H54 (cell line): ENCODE measurements at regions not wholly inside any gene's neighbourhood (a gene's known extent, or its start where the extent isn't known, plus 50 kb on each side); places are given as distances from the start of the nearest gene placed in this dataset.

ENCODE experiments used
- DNase-seq: peaks from one replicate; pipeline ENCODE4 v3.0.0; 2011; ENCODE audit warnings: low spot score, mixed read lengths; ENCODE audit not compliant: insufficient read length
- FAIRE-seq: peaks from 3 replicates; lab custom pipeline; 2011; peaks lifted over from hg19 to GRCh38; lab: Jason Lieb, UNC
- POLR2A ChIP-seq: IDR thresholded peaks from 2 replicates; pipeline ENCODE4 v1.6.1; 2011; ENCODE audit warnings: low read depth, mild to moderate bottlenecking, low read length

- no peak for DNase-seq
- no peak for TF ChIP-seq POLR2A
- no peak for FAIRE-seq
These were observed 1461.7 kb upstream of the ALCAM start for GRCh38 chr3:103904991-103905390.

DNA sequence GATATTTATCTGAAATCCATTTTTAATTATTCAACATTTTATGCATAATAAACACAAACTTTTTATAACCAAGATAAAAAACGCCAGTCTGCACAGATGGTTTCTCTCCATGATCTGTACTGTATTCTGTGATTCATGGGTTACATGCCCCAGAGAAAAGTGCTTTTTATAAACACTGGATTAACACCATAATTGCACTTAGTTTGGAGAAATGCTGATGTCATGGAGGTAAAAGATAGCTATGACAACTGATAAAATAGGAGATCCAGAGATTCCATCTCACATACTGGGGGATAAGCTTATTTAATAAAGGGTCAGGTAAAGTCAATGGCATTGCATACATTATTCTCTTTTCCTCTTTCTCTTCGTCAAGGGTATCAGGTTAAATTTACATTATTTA, 1460.4 kb upstream of the ALCAM start:
- no peak for DNase-seq
- no peak for TF ChIP-seq POLR2A
- no peak for FAIRE-seq

DNA sequence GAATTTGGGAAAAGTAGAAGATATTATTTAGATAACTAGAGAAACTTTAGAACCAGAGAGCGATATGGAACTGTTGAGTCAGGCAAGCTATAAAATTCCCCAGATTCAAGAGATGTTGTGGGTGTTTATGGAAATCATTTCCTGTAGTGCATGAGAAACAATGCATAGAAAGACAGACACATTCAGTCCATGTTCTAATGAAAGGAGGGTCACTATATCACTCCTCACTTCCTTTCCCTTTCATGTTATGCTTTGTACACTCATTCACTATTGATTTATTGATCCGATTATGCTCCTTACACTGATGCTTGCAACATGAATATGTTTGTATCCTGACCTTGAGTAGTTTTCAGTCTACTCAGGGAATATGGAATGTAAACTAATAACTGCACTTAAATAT, 1459.9 kb upstream of the ALCAM start:
- no peak for DNase-seq
- peak; percentile 33 for FAIRE-seq
- TF ChIP-seq POLR2A: no peak

- no peak for FAIRE-seq
- no peak for TF ChIP-seq POLR2A
- no peak for DNase-seq
These were observed 1459.1 kb upstream of the ALCAM start for GRCh38 chr3:103907567-103907966.

DNA sequence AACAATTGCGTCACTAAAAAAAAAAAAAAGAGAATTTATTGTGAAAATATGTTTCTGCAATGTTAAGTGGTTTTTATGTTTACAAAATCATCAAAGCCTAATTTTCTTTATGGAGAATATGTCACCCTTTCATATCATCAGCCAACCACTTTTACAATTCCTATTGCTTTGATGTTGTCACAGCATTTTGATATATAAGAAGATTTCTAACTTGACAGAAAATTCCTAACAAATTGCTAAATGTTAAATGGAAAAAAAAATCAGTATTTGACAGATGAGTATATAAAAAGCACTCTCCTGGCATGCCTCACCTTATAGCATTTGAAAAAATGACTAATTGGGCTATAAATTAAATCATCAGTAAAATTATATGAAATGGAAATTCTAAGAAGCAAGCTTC, 1457.3 kb upstream of the ALCAM start:
- DNase-seq: no peak
- no peak for FAIRE-seq
- TF ChIP-seq POLR2A: no peak

GRCh38 chr3:103918336-103918735, 1448.4 kb upstream of the ALCAM start:
- no peak for TF ChIP-seq POLR2A
- DNase-seq (no peak), FAIRE-seq (no peak)

DNA sequence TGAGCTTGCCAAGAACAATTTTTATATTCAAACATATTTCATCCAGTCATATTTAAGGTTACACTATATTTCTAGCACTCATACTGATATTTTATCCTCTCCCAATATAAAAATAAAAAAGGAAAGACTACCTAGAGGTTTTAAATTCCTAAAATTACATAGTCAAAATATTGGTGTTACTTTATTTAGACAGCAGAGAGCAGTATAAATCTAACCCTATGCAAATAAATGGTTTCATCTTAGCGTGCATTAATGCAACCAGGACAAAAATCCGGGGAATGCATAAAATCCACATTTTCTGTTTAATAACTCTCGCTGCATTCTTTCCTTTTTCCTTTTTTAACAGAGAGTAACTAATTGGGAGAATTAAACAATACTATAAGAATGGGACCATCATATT, 1447.4 kb upstream of the ALCAM start:
- FAIRE-seq (no peak), DNase-seq (no peak)
- TF ChIP-seq POLR2A: no peak

- DNase-seq (no peak), FAIRE-seq (no peak)
- no peak for TF ChIP-seq POLR2A
These were observed 1442.8 kb upstream of the ALCAM start for GRCh38 chr3:103923907-103924306.

GRCh38 chr3:103924544-103924943, 1442.2 kb upstream of the ALCAM start:
- no peak for TF ChIP-seq POLR2A
- DNase-seq (no peak), FAIRE-seq (no peak)

DNA sequence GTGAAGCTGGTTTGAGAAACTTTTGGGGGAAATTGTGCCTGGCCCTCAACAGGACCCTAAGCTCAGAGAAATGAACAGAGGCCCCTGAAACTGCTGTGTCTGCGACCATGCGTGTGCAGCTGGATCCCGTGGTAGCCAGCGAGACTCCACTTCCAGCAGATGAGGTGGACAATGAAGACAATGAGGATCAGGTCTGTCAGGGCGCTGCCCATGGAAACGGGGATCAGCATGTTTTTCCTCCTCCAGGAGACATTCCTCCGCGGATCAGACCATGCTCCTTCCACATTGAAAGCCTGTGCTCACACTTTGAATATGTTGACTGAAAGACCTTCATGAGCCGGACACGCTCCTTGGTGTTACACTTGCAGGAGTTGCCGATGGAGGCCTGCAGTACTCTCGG, 1439.8 kb upstream of the ALCAM start:
- no peak for DNase-seq

DNA sequence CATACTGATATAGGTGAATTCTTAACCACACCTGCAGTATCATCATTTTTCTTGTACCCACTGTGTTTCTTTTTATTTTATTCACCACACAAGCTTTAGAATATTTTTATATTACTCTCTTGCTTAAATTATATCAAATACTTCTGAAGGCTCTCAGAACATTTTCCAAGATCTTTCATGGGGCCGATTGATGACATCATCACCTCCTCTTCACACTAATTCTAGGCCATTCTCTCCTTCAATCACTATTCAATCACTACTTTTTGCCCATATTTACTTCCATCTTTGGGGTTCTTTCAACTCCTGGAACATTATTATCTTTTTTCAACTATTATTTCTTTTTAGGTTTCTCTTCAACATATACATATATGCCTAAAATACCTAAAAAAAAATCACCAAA, 1438.8 kb upstream of the ALCAM start:
- FAIRE-seq: no peak
- DNase-seq: no peak
- TF ChIP-seq POLR2A: no peak

More for the DNA sequence above, 1439.8 kb upstream of the ALCAM start:
- no peak for FAIRE-seq
- TF ChIP-seq POLR2A: no peak

GRCh38 chr3:103937094-103937493, 1429.6 kb upstream of the ALCAM start:
- TF ChIP-seq POLR2A: no peak
- no peak for FAIRE-seq
- no peak for DNase-seq

DNA sequence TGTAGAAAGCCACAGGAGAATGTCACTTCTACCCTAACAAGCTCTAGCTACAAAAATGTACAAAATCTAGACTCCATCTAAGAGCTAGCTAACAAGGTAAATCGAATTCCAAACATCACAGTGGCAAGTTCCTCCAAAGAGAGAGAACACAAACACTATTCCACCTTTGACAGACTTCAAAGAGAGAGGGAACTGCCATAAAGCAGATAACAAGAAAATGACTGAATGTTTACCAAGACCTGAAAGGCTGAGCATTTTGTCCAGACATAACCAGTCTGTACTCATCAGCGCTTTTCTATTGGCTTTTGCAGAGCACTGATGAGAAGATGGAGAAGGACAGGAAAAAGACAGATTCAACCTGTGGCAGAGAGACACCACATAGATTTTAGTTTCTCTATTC, 1419.6 kb upstream of the ALCAM start:
- no peak for DNase-seq
- FAIRE-seq: no peak

GRCh38 chr3:103949693-103950092, 1417.0 kb upstream of the ALCAM start:
- FAIRE-seq (peak; percentile 27), DNase-seq (no peak)
- no peak for TF ChIP-seq POLR2A

More for the DNA sequence above, 1419.6 kb upstream of the ALCAM start:
- TF ChIP-seq POLR2A: no peak

GRCh38 chr3:103950676-103951075, 1416.0 kb upstream of the ALCAM start:
- TF ChIP-seq POLR2A: no peak
- no peak for FAIRE-seq
- no peak for DNase-seq

- no peak for FAIRE-seq
- no peak for TF ChIP-seq POLR2A
- no peak for DNase-seq
These were observed 1412.9 kb upstream of the ALCAM start for GRCh38 chr3:103953796-103954195.

DNA sequence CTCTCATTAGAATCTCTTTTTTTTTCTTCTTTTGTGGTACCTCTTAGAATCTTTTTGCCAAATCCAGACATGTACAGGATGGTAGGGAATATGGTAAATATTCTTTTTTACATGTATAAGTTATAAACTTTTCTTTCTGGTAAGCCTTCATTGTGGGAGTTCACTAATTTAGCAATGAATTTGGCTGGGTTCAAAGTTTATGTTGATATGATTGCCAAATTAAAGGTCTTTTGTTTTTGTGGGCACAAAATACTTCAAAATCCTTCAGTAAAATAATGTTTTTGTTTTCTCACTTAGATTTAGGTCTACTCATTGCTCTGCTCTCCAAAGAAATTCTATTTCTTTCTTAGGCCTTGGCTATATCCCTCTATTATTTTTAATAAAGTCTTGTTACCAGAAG, 1405.9 kb upstream of the ALCAM start:
- TF ChIP-seq POLR2A: no peak
- no peak for DNase-seq
- no peak for FAIRE-seq
